ENCODE measurements at regions not wholly inside any gene's neighbourhood (a gene's known extent, or its start where the extent isn't known, plus 50 kb on each side); places are given as distances from the start of the nearest gene placed in this dataset.

DNA sequence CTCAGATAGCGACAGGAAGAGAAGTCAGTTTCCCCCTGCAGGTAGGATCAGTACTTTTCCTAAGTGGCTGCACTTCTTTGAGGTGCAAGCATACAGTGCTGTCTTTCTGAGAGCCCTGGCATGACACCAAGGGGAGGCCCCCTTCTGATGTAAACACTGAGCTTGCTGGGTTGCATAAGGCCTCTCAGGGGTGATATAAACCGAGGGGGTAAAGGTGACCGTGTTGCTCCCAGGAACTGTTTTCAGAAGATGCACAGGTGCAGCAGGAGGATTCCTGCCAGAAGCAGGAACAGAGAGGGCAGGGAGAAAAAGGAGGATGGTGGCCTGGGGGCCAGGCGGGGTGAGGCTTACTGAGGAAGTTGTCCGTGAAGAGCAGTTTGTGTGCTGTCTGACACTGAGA lies 74.0 kb upstream of the ZNF30 start:
- H3K4me1 ChIP-seq: no peaks in the 10 kb centered on the region
- no peaks in the 10 kb centered on the region for H3K36me3 ChIP-seq
- no peak overlapping the region for H3K27ac ChIP-seq
- H3K9me3 ChIP-seq: no peaks in the 10 kb centered on the region
- no peaks in the 10 kb centered on the region for H3K27me3 ChIP-seq
- no peak for DNase-seq (ENCODE audit: low spot score in 2 of 2)
- intact Hi-C loops (cut with DNase I): no loop called here
- TF ChIP-seq, protein P1, sequence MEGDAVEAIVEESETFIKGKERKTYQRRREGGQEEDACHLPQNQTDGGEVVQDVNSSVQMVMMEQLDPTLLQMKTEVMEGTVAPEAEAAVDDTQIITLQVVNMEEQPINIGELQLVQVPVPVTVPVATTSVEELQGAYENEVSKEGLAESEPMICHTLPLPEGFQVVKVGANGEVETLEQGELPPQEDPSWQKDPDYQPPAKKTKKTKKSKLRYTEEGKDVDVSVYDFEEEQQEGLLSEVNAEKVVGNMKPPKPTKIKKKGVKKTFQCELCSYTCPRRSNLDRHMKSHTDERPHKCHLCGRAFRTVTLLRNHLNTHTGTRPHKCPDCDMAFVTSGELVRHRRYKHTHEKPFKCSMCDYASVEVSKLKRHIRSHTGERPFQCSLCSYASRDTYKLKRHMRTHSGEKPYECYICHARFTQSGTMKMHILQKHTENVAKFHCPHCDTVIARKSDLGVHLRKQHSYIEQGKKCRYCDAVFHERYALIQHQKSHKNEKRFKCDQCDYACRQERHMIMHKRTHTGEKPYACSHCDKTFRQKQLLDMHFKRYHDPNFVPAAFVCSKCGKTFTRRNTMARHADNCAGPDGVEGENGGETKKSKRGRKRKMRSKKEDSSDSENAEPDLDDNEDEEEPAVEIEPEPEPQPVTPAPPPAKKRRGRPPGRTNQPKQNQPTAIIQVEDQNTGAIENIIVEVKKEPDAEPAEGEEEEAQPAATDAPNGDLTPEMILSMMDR (IDR thresholded peaks at IDR 0.05): no peak
- no peak overlapping the region for H3K4me3 ChIP-seq

DNA sequence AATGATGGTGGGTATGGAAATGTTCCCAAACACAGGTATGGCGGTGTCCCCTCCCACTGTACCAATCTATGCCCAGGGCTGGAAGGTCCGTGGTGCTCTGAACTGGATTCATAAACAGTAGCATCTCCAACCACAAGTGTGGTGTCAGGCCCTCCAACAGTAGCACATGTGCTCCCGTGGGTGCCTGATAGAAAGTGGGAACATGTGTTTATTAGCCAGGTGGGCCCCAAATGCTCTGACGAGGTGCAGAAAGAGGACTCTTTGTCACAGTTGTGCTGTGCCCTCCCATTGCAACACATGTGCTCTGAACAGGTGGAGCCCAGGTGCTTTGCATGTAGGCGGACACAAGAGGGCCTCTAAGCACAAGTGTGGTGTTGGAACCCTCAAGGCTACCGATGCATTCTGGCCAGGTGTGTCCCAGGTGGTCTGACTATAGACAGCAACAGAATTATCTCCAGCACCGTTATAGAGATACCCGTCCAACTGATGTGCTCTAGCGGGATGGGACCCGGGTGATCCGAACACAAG lies 75.4 kb upstream of the ZNF30 start:
- Histone ChIP-seq H3K4me1 (no peaks in the 10 kb centered on the region), H3K36me3 (no peaks in the 10 kb centered on the region), H3K4me3 (no peak overlapping the region), H3K27me3 (no peaks in the 10 kb centered on the region), H3K9me3 (no peaks in the 10 kb centered on the region), H3K27ac (no peak overlapping the region)
- intact Hi-C loops (cut with DNase I): no loop called here
- no peak for DNase-seq (ENCODE audit: low spot score in 2 of 2)
- TF ChIP-seq, protein P1 (IDR thresholded peaks at IDR 0.05): no peak

DNA sequence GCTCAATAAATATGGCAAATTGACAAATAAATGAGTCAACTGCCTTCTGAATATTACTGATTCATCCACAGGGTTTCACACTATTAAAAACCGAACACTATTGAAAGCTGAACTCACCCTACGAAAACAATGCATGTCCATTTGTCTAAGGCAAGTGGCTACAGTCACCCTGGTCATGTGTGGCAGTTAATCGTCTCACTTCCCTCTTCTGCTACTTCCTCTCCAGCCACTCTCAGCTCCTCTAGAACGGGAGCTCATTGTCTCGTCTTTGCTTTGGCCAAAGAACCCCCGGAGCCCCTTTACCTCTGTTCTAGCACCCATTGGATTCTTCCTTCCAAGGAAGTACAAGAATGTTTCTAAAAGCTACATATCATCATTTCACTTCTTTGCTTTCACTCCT lies 74.4 kb upstream of the ZNF599 start:
- H3K4me1 ChIP-seq: no peaks in the 10 kb centered on the region
- H3K36me3 ChIP-seq: no peaks in the 10 kb centered on the region
- no peak overlapping the region for H3K4me3 ChIP-seq
- TF ChIP-seq, protein P1 (IDR thresholded peaks at IDR 0.05): no peak
- DNase-seq (ENCODE audit: low spot score in 2 of 2): no peak
- H3K27ac ChIP-seq: no peak overlapping the region
- intact Hi-C loops (cut with DNase I): no loop called here
- no peaks in the 10 kb centered on the region for H3K9me3 ChIP-seq
- no peaks in the 10 kb centered on the region for H3K27me3 ChIP-seq

DNA sequence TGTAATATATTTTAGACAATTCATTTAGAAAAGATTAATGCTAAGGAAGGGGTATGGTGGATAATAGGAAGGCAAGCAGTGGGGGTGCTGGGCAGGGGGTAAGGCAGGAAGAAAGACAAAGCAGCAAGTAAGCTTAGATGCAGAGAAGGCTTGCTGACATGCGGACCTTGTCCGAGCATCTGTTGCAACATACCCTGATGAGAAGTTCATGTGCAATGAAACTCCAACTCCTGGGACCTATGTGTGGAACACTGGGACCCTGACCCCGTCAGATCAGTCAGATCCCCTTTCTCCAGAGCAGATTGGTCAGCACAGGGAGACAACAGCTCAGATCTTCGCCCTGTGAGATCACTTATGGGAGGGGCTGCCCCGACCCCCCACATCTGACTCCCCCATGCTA lies 71.3 kb upstream of the ZNF599 start:
- H3K27ac ChIP-seq: no peak overlapping the region
- TF ChIP-seq, protein P1 (IDR thresholded peaks at IDR 0.05): no peak
- no peak overlapping the region for H3K4me3 ChIP-seq
- no peaks in the 10 kb centered on the region for H3K36me3 ChIP-seq
- no peaks in the 10 kb centered on the region for H3K9me3 ChIP-seq
- H3K4me1 ChIP-seq: no peaks in the 10 kb centered on the region
- intact Hi-C loops (cut with DNase I): no loop called here
- DNase-seq (ENCODE audit: low spot score in 2 of 2): no peak
- H3K27me3 ChIP-seq: no peaks in the 10 kb centered on the region

DNA sequence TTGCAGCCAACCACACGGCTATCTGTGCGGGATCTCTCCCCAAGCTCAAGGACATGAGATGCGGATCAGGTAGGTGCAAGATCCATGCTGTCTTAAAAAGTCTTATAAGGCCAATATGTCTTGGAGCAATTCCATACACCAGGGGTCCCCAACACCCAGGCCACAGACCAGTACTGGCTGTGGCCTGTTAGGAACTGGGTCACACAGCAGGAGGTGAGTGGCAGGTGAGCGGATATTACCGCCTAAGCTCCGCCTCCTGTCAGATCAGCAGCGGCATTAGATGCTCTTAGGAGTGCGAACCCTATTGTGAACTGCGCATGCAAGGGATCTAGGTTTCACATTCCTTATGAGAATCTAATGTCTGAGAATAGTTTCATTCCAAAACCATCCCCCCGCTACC lies 68.8 kb upstream of the ZNF599 start:
- intact Hi-C loops (cut with DNase I): no loop called here
- Histone ChIP-seq H3K27ac (no peak overlapping the region), H3K9me3 (no peaks in the 10 kb centered on the region), H3K4me3 (no peak overlapping the region), H3K27me3 (no peaks in the 10 kb centered on the region), H3K4me1 (no peaks in the 10 kb centered on the region), H3K36me3 (no peaks in the 10 kb centered on the region)
- no peak for DNase-seq (ENCODE audit: low spot score in 2 of 2)
- TF ChIP-seq, protein P1 (IDR thresholded peaks at IDR 0.05): no peak

Measured in ascending aorta (tissue), 2 donors.